Activated CD4-positive, alpha-beta T cell treated with anti-CD3 and anti-CD28 coated beads, Interleukin-2, amount 50 U/mL, for 16 hours (primary cell): ENCODE measurements at regions not wholly inside any gene's neighbourhood (a gene's known extent, or its start where the extent isn't known, plus 50 kb on each side); places are given as distances from the start of the nearest gene placed in this dataset.

ENCODE experiments used
- DNase-seq: peaks from one replicate; pipeline ENCODE4 v3.0.0-alpha.2; 2020

DNA sequence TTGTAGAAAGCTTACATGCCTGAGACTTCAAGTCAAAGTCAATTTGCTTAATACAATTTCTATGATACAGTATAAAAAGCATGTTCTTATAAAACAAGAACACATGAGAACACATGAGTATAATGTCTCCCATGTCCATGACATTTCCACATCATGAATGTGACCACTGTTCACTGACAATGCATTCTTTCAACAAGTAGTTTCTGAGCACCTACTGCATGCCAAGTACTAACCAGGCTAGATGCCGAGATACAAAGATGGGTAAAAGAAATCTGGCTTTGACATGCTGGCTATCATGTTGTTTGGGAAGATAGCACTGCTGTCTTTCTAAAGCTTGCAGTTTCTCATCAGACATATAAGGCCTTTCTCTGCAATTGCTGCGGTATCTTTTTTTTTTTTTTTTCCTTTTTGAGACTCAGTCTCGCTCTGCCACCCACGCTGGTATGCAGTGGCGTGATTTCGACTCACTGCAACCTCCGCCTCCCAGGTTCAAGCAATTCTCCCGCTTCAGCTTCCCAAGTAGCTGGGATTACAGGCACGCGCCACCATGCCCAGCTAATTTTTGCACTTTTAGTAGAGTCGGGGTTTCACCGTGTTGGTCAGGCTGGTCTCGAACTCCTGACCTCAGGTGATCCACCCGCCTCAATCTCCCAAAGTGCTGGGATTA lies 123.6 kb upstream of the DST start:
- no peak for DNase-seq

GRCh38 chr6:56765494-56765893 lies 122.8 kb upstream of the DST start:
- DNase-seq: no peak

DNA sequence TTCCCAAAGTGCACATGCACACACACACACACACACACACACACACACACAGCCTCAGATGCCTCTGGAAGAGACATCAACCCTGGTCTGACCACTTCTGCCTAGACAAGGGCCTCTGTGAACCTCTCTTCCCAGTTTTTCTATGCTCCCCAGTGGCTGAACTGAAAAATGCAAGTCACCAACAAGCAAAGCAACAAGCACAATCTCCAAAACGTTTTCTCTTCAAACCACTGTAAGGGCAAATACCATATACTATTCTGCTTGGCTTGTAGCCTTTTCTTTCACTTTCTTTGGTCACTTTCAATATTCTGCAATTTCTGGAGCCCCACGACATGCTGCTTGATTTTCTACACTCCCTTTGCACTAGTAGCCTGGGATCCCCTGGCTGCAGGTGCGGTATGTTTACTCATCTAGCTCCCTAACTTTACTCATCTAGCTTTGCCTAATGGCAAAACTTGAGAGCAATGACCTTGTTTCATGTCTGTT lies 121.4 kb upstream of the DST start:
- DNase-seq: no peak

- no peak for DNase-seq
Observed at GRCh38 chr6:56761651-56762050, 119.0 kb upstream of the DST start.

GRCh38 chr6:56760842-56761241 lies 118.2 kb upstream of the DST start:
- no peak for DNase-seq

- DNase-seq: no peak
Observed at GRCh38 chr6:56759521-56759920, 116.8 kb upstream of the DST start.

DNA sequence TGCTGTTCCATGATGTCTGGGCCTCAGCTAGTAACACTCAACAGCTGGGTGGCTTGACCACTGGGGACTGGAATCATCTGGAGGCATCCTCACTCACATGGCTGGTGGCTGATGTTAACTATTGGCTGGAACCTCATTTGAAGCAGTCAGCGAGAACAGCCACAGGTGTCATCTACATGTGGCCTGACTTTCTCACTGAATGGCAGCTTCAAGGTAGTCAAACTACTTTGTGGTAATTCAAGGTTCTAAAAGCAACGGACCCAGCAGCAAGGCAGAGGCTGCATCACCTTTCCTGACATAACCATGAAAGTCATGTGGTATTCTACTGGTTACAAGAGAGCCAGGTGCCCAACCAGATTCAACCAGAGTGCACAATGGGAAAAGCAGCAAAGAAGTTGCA lies 115.9 kb upstream of the DST start:
- DNase-seq: no peak

- no peak for DNase-seq
Observed at GRCh38 chr6:56758120-56758519, 115.4 kb upstream of the DST start.

- no peak for DNase-seq
Observed at GRCh38 chr6:56757588-56757984, 114.9 kb upstream of the DST start.

GRCh38 chr6:56756791-56757587 lies 114.3 kb upstream of the DST start:
- DNase-seq: no peak

DNA sequence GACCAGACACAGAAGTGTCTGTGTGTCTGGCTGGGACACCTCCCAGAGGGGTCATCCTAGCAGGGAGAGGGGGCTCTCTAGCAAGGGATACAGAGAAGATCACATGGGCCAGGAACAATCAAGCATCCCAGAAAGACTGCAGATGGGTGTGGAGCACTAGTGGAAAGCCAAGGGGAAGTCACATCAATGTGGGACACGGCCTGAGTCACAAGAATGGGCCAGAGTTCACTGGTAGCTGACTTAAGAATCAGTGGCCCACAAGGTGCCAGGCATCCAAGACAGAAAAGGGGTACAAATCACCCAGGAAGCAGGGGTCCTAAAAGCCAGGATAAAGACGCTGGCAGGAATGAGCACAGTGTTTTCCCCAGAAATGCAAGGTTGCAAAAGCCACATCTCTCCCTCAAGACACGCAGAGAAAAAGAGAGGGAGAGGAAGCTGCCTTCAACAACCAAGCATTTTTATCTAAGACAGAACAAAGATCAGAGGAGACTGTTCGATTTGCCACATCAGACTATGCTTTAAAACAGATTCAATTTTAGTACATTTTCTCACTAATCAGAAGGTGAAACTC lies 113.6 kb upstream of the DST start:
- DNase-seq: no peak

DNA sequence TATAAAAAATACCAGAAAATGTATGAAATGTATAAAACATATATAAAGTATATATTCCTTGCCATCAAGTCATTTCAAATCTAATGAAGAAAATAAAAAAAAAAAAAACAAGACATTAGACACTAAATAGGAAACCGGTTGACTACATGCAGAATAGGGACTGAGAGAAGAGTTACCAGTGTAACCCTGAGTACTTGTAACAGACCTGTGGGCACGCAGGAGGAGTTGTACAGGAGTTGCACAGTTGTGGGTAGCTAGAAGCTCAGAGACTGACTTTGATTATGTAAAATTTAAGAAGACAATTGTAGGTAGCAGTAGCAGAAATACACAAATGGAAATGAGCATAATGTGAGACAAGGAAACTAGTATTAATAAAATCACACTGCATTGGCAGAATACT lies 112.4 kb upstream of the DST start:
- no peak for DNase-seq

DNA sequence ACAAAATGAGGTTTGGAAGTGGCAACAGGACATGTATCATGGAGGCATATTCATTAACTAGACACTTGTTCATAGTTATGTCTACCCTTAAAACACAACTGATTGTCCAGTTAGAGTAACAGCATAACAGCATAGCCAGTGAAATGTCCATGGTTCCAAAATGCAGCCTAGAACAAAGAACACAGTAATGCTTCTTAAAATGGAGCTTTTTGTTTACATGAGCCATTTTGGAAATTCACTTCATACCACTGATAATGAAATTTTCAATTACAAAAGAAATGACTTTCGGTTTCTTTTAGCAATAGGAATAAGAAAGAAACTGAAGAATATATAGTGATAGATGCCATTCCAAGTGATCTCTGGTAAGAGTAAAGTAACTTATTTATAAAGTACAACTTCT lies 111.1 kb upstream of the DST start:
- DNase-seq: no peak

GRCh38 chr6:56752534-56752933 lies 109.8 kb upstream of the DST start:
- DNase-seq: no peak

DNA sequence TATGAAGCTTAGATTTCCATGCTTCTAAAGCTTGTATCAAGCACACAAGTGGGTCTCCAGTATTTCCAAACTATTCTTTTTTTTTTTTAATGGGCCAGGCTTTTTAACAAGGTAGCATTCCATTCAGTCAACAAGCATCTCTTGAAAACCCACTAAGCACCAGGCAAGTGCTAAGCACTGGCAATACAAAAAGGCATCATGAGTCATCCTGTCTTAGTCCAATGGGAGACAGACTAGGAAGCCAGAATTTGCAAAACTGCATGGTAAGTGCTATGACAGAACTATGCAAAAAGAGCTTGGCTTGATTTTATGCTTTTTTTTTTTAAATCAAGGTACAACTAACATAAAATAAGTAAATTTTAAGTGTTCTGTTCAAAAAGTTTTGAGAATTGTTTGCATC lies 109.3 kb upstream of the DST start:
- DNase-seq: no peak

- DNase-seq: no peak
Observed at GRCh38 chr6:56751604-56752003, 108.9 kb upstream of the DST start.

DNA sequence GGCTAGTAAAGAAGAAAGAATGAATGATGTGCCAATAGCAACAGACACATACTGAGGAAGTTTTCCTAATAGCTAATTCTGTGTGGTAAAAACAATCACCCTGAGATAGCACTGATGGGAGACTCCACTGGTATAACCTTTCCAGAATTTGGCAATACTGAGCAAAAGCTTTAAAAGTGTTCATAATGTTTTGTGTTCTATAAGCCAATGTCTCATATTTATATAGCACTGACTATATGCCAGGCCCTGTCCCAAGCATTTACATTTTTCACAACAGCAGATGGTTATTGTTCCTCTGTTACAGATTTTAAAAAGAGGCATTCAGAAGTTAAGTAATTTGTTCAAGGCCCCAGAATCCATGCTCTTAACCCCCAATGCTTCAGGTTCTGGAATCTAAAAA lies 108.0 kb upstream of the DST start:
- no peak for DNase-seq

DNA sequence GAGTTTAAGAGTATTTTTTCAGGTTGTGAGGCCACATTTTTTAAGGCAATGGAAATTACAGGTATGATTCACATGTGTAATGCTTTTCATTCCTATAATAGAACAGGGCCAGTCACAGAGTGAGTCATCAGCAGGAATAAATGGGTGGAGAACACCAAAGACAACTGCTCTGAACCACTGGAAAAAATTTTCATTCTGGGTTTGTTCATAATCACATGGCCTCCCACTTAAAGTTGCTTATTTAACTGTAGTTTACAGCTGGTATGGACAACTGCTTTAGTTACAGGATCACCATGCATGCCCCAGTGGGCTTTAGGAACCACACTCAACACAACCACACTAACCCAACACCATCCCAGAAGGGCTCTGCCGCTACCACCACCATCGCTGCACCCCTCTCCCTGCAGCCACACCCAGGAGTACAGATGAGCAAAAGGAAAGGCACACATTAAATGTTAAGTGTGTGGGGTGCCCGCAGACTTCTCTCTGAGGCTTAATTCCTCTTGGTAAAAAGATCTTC lies 107.0 kb upstream of the DST start:
- no peak for DNase-seq

DNA sequence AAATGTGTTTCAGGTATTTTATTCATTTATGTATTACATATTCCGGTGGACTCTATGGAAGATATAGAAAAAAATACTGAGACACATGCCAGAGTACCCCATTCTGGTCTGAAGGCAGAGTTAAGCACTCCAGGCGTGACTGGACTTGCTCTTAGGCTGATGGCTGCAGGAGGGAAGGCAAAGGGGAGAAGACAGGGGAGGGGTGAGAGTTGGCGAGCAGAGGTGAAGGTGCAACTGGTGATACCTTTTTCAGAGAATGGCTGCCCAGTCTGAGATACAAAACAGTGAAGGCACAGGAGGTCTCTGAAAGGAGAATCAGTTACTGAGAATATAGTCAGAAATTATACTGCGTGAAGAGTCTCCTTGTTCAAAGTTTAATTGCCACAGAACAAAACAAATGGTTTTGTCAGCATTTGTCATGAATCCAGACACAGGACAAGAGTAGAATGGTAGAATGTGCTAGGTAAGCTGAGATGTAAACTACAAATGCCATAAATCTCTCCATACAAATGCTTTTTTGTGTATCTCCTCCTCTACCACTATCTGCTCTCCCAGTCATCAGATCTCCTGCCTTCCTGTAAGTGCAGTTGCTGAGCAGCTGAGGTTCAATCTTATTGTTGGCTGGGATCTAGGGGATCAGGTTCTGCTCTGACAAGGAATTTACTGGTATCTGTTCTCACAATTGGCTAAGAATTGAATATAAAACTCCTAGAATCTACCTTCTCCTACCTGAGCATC lies 104.2 kb upstream of the DST start:
- DNase-seq: no peak

- no peak for DNase-seq
Observed at GRCh38 chr6:56745971-56746370, 103.3 kb upstream of the DST start.

DNA sequence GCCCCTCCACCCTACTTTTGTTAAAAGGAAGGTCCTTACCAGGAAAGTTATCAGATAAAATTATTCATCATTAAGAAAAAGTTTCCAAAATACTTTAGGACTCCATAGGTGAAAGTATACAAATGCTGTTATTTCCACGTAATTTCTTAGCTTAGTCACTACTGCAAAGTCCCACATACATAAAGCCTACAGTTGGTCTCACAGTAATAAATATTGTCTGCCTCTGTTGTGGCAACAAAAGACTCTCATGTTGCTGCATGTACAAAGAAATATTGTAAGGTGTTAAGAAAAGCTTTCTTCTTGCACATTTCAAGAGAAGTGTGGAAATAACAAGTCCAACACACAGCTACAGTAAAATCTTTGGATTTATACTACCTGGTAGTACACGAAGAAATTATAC lies 102.4 kb upstream of the DST start:
- no peak for DNase-seq

- no peak for DNase-seq
Observed at GRCh38 chr6:56744528-56744927, 101.8 kb upstream of the DST start.

DNA sequence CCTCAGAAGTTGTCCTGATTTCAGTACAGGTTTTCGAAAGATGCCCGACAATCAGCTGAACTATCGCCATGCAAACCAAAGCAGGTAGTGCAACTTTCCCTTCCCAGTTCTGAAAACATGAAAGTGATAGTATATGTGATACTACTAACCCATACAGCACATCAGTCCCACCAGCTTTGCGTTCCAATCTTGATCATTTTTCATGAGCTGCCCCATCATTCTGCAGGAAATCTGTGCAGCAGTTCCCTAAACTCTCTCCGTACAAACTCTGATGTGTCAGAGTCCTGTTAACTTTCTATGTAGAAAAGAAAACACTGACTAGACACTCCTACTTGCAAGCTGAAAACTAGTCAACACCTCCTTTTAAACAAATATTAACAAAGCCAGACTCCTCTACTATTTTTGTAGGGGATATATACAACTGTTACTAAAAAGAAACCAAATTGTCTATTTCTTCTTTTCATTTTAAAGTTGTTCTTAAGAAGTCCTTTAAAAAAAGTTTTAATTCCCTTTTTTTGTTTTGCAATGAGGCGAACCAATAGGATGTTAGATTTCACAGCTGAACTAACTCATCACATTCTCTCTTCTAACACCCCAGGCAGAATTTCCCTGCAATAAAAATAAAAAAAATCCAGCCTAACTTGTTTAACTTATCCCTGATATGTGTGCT lies 99.6 kb upstream of the DST start:
- no peak for DNase-seq
